Stimulated activated naive CD4-positive, alpha-beta T cell (primary cell): ENCODE measurements at regions not wholly inside any gene's neighbourhood (a gene's known extent, or its start where the extent isn't known, plus 50 kb on each side); places are given as distances from the start of the nearest gene placed in this dataset.
A peak's percentile ranks its signal among the peaks of the same experiment; 100 is the strongest.
"Not testable (repeated sequence)": the region's sequence is repeated elsewhere in the genome, so short reads cannot be mapped to it uniquely, and the experiment has no call there.

Experiments used
- DNase-seq, 6 experiments: peaks; one replicate each; lab custom pipeline; 2025; lab: John Stamatoyannopoulos, UW

GRCh38 chr9:19936598-19936997, 147.8 kb upstream of the SLC24A2 start:
- no peak for DNase-seq

DNA sequence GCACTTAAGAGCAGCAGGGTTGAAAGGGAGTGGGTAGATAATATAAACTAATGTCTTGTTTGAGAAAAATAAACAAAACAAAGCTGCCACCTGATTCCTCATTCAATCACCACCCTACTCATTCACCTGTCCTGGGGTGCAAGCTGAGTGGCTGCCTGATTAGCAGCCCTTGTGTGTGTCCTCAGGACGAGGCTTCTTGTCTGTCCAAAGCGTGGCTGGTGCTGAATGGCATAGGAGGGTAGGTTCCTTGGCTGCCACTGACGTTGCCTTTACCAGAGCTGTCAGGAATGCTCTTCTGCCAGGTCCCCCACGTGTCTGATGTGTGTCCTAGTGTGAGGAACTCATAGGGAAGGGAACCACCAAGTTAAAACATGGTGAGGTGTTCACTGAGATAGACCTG, 146.6 kb upstream of the SLC24A2 start:
- no peak for DNase-seq

- peak in 1 of 6 experiments; percentile 9 for DNase-seq
Measured at GRCh38 chr9:19934301-19934871, 145.5 kb upstream of the SLC24A2 start.

DNA sequence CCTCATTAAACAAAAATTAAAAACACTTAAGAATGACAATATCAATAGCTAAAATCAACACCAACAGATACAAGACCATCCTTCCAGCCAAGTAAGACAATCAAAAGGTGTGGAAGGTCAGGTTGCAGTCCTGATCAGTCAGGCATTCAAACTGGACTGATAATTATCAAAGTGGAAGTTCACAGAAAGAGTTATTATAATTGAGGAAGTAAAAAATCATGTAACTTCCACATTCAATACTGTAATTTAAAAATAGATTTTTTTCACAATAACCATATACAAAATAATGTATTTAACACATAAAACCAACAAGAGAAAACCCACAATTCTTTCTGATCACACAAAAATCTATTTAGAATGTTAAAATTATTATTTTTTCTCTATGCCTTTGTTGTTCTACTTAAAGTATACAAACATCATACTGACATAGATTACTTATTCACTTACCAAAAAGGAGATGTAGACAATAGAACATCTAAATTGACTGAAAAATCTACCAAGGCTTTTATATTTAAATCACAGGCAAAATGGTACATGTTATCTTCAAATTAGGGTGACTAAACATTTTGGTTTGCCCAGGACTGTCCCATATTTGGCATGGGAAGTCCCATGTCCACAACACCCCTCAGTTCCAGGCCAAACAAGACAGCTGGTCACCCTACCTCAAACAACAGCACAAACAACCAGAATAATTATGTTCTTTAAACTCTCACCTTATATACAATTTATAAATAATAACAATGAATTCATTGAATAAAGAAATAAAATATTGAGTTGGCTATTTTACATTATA, 142.5 kb upstream of the SLC24A2 start:
- DNase-seq, result no peak

DNA sequence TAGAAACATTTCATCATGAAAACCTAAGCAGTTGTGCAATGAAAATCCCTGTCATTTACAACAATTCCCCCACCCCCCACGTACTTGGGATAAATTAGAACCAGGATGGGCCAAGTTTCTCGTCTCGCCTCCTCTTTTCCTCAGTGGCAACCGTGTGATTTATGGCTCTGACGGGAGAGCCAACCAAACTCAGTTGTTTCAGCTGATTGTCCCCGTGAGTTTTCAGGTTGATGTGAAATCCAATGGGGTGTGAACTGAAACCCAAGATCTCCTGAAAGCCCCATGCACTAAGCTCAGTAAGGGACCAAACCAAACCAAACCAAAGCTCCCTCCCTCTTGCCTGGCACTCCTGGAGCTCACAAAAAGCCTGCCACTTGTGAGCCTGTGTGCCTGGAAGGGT, 138.7 kb upstream of the SLC24A2 start:
- DNase-seq, result no peak

DNA sequence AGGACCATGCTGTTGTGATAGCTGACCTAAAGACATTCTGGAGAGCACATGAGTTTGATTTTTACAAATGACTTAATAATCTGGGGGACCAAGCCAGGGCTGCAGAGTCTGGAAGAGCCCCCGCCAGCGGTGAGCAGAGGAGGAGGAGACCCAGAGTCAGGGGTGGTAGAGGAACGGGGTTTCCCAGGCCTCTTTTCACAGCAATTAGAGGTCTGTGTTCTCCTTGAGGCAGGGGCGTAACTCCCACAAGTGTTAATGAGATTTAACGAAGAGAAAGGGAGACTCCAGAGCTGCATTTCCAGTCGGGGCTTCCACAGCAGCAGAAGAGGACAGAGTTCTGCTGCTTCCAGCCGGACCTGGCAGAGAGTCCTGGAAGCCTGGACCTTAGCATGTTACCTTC, 137.9 kb upstream of the SLC24A2 start:
- DNase-seq, result no peak

DNA sequence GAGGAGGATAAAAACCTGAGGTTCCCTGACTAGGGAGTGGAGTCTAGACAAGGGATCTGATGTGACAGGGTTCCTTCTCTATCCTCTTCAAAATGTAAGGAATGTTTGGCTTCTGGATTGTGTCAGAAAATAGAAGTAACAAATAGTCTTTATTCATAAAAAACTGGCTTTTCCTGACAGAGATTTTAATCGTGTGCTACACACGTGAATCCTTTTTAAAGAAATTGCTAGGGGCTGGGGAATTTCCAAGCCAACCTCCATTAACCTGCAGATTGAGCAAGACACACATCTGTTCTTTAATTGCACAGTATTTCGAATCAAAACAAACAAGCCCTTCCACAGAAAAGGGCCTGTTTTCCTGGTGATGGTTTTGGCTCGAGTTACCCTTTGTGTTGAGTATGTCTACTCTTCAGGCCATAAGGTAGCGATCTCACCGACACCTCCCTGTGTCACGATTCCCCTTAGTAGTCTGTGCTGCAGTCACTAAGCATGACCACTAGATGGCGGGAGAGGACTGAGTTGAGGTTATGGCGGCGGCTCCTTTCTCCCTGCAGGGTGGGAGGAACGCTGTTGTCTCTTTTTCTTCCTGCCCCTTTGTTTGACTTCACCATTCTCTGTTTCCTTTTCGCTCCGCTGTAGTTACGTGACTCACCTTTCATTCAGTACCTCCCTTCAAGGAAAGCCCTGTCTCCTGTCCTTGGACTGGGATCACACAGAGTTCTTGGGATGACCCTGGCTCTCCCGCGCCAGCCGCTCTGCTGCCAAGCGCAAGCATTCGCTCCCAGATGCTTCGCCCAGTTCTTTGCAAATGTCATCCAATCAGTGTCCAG, 137.1 kb upstream of the SLC24A2 start:
- peak; percentile 49 to 91 (median 68) for DNase-seq

GRCh38 chr9:19924080-19924479, 135.2 kb upstream of the SLC24A2 start:
- no peak for DNase-seq

DNA sequence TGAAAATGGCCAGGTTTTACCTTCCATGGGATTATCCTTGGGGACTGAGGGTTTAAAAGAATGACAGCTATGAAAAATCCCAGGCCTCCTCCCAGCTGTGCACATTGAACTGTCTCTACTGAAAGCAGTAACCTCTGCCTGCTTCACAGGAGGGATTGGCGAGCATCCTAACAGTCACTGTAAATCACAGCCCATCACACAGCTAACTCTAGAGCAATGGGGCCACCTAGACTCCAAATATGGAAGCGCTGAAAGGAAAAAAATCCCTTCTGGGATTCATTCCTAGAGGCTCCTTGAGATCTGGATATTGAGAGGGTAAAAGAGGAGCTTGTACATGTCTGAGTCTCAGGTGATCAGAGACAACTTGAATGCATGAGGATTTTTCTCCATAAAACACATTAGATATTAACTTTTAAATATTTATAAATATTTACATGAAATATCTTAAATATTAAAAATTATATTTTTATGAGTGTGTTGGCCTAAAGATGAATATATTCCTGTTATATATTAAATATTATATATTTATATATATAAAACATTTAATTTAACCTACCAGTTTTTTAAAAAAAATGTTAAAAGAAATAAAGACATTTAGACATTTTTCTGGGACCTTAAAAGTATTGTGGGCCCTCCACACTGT, 133.8 kb upstream of the SLC24A2 start:
- DNase-seq, result no peak

- no peak for DNase-seq
Measured at GRCh38 chr9:19920401-19920800, 131.6 kb upstream of the SLC24A2 start.

GRCh38 chr9:19918630-19919029, 129.8 kb upstream of the SLC24A2 start:
- DNase-seq, result no peak

DNA sequence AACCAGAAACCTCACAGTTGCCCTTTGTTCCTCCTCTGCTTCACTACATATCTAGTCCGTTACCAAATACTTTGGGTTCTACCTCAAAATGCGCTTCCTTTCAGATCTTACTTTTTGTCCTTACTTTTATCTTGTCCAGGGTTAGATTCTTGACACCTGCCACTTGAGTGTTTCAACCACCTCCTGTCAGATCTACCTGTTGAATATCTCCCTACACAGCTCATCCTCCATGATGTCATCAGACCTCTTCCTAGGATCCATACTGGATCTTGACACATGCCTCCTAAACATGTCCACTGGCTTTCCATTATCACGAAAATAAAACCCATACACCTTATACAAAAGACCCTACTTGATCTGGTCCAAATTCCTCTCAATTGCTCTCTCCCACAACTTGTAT, 125.2 kb upstream of the SLC24A2 start:
- no peak for DNase-seq

DNA sequence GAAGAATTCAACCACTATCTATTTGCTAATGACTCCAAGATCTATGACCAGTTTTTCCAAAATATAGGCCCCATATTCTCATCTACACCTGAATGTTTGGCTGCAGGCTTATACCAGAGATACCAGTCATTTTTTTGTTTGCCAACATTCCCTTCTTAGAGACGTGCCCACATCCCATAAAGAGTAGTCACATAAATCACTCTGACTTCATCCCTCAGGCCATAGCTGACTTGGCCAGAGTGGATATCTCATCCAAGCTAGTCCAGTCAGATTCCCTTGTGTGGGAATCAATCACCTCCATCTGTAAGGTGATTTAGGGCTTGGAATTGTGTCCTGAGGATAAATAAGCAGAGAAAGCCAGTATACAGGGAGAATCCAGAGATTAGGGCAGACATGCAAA, 124.3 kb upstream of the SLC24A2 start:
- no peak for DNase-seq

DNA sequence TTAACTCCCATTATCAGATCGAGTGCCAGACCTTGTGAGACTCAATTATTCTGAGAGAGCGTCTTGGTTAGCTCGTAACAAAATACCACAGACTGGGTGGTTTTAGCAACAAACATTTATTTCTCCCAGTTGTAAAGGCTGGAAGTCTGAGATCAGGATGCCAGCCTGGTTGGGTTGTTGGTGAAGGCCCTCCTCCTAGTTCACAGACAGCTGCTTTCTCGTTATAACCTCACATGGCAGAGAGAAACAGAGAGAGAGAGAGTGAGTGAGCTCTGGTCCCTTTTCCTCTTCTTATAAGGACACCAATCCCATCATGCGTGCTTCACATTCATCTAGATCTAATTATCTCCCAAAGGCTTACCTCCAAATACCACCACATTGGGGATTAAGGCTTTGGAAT, 114.2 kb upstream of the SLC24A2 start:
- no peak for DNase-seq

DNA sequence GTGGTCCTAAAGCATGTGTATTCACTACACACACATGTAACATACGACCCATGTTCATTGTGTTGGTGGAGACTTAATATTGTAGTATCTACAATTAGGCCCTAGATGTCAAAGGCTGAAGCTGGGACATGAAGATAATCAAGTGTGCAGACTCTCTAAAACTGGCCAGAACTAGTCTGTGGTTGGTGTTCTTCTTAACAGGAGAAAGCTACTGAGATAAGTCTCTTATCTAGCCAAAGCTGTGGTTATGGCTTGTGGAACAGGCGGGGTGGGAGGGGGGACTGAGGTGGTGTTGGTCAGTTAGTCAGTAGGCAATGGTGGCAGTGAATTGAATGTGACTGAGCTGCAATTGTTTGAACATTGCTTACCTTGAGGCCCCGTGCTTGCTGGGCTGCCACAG, 112.7 kb upstream of the SLC24A2 start:
- DNase-seq, result no peak

DNA sequence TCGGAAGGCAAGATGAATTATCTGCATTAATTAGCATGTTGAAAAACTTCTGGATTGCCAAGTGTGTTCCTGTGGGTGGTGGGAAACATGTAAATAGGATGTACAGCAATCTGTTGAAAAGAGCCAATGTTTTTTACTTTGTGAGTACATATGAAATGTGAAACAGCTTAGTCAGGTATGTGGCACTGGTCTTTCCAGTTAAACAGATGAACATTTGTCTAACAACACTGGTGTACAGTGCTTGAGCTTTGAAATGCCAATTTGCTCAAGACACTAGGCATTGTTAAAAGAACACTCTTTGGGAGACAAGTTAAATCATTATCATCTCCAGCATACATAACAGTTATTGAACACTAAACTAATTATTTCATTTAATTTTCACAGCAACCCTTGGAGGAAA, 107.3 kb upstream of the SLC24A2 start:
- no peak for DNase-seq

DNA sequence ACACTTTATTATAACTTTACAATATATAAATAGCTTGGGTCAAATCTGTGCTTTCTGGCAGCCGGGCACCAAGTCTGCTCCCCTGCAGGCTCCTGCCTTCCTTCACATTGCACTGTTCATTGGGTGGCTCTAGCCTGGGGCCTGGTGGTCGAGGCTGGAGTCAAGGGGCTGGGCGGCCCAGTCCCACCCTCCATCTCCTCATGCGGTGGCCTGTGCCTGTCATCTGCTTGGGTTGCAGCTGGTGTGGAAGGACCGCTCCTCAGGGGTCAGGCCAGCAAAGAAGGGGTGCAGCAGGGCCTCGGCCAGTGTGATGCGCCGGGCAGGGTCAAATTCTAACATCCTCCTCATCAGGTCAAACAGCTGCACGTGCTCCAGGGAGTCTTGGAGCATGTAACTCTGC, 106.7 kb upstream of the SLC24A2 start:
- not testable (repeated sequence) for DNase-seq

DNA sequence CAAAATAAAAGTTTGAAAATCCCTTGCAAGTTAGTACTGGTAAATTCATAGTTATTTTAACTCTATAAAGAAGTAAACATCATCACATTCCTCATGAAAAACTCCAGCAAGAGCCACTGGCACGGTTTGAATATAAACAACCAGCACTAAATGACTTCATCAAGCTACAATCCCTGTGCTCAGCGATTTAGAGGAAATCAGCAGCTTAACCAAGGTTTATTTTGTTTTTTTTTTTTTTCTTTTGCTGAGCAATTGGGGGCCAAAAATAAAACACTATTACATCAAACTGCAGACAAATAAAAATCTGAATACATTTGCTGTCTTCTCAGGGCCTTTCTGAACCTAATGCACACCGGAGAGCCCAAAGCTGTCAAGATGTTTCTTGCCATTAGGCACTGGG, 106.2 kb upstream of the SLC24A2 start:
- no peak for DNase-seq

- DNase-seq, result no peak
Measured at GRCh38 chr9:19885608-19886007, 96.8 kb upstream of the SLC24A2 start.

GRCh38 chr9:19879062-19879461, 90.2 kb upstream of the SLC24A2 start:
- DNase-seq, result no peak

DNA sequence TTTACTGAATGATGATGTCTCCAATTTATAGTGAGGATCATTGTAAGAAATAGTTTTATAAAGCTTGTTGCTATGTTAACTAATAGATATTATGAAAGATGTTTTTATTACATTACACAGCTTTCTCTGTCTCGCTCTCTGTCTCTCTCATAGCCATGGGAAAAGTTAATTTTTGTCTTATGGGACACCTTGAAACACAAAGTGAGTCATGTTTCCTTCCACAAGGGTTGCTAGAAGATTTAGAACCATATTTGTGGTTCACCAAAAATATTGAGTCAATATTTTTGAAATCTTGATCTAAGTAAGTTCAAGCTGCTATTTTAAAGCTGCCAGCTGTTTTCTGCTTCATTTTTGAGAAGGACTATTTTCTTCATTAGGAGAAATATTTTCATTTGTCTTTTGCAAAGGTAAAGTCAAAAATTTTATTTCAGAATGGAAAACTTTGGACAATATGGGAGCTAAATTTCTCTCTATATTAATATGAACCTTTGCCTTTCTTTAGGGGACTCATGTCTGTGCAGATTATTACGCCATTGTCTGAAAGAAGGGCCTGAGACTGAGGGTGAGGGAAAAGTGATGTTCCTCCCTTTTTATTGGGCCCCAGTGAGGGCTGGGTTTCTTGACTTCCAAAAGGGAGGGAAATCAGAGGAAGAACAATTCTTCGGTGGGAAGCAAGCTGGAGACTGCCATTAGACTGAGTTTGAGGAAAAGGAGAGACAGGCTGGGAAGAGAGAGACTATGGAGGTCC, 87.9 kb upstream of the SLC24A2 start:
- DNase-seq, result no peak
